Prostate gland (tissue), 2 donors: ENCODE measurements at regions not wholly inside any gene's neighbourhood (a gene's known extent, or its start where the extent isn't known, plus 50 kb on each side); places are given as distances from the start of the nearest gene placed in this dataset.

Experiments
- DNase-seq: peaks from one replicate; pipeline ENCODE4 v3.0.0-alpha.2; 2019; ENCODE audit warnings: low spot score
- H3K27ac ChIP-seq, 2 donors: fragments of 200-600 bp; sonication (generic); 2 replicates each; pipeline ENCODE4 v1.5.1; 2017 to 2019
- H3K27me3 ChIP-seq: fragments of 200-600 bp; sonication (generic); replicated peaks from 2 replicates; pipeline ENCODE4 v1.5.1; 2019; ENCODE audit not compliant: insufficient read depth
- H3K36me3 ChIP-seq, 2 donors: fragments of 200-600 bp; sonication (generic); 1 replicate in 1 of 2; 2 replicates in 1 of 2; pipeline versions ENCODE4 v1.5.1 to v1.8.1; 2017 to 2019
- H3K4me1 ChIP-seq: fragments of 200-600 bp; sonication (generic); replicated peaks from 2 replicates; pipeline ENCODE4 v1.5.1; 2019
- H3K4me3 ChIP-seq, 2 donors: fragments of 200-600 bp; sonication (generic); 2 replicates each; pipeline ENCODE4 v1.5.1; 2017 to 2019
- H3K9me3 ChIP-seq: fragments of 200-600 bp; sonication (generic); 2 replicates; pipeline ENCODE4 v1.5.1; 2017
- POLR2A ChIP-seq: fragments of 450-650 bp; IDR thresholded peaks from one replicate; pipeline ENCODE4 v1.6.1; 2016; ENCODE audit warnings: antibody characterized with exemption, mild to moderate bottlenecking
- POLR2AphosphoS5 ChIP-seq: sonication (generic); formaldehyde crosslinking; IDR thresholded peaks from one replicate; pipeline ENCODE4 v1.6.1; 2017; ENCODE audit warnings: antibody characterized with exemption
- WGBS: methylation state at CpG from one replicate; pipeline ENCODE4 v1.1.5; 2018; 5-methylcytosine and 5-hydroxymethylcytosine counted together
- intact Hi-C: fragments of 100-400 bp; cut with DNase I; formaldehyde crosslinking; loops from one replicate; pipeline ENCODE4 v1.14.2; 2022
- TF ChIP-seq, protein P1 (sequence below), 4 experiments: fragments of 200-600 bp in 2 of 4; fragments of 450-650 bp in 2 of 4; sonication (generic) in 2 of 4; IDR thresholded peaks; 1 replicate in 3 of 4; 2 replicates in 1 of 4; pipeline ENCODE4 v1.5.1; 2016 to 2019; ENCODE audit warnings: antibody characterized with exemption in 4 of 4, mild to moderate bottlenecking in 2 of 4, moderate library complexity in 2 of 4

GRCh38 chr10:4307910-4308309, 518.1 kb upstream of the AKR1E2 start:
- 0% methylated on average over 1 of the region's 1 CpG for WGBS
- no peak for TF ChIP-seq POLR2AphosphoS5
- TF ChIP-seq, protein P1, sequence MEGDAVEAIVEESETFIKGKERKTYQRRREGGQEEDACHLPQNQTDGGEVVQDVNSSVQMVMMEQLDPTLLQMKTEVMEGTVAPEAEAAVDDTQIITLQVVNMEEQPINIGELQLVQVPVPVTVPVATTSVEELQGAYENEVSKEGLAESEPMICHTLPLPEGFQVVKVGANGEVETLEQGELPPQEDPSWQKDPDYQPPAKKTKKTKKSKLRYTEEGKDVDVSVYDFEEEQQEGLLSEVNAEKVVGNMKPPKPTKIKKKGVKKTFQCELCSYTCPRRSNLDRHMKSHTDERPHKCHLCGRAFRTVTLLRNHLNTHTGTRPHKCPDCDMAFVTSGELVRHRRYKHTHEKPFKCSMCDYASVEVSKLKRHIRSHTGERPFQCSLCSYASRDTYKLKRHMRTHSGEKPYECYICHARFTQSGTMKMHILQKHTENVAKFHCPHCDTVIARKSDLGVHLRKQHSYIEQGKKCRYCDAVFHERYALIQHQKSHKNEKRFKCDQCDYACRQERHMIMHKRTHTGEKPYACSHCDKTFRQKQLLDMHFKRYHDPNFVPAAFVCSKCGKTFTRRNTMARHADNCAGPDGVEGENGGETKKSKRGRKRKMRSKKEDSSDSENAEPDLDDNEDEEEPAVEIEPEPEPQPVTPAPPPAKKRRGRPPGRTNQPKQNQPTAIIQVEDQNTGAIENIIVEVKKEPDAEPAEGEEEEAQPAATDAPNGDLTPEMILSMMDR (IDR thresholded peaks at IDR 0.05): no peak
- TF ChIP-seq POLR2A: no peak
- Histone ChIP-seq H3K4me3 (no peak overlapping the region), H3K4me1 (no peaks in the 10 kb centered on the region), H3K36me3 (no peaks in the 10 kb centered on the region), H3K27ac (peak overlapping the region; percentile 7 to 51), H3K27me3 (no peaks in the 10 kb centered on the region), H3K9me3 (no peaks in the 10 kb centered on the region)
- intact Hi-C loops: no loop called here
- peak; percentile 45 for DNase-seq

DNA sequence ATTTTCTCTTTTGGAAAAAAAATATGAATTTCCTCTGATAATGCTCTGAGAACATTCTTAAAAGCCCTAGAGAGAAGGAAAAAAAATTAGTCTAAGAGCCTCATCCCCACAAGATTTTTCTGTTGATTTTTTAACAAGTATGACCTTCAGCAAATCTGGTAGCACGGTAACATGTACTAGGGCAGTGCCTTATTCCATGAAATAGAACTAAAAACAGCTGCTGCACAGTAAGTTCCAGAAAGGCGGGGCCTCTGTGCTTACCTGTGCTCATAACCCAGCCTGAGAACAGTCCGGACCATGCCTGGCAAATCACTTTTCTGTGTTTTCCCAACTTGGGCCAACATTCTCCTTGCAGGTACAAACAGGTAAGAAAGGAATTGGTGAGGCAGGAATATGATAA, 519.1 kb upstream of the AKR1E2 start:
- DNase-seq: peak; percentile 89
- peak overlapping the region in 1 of 2 donors; percentile 3 for H3K27ac ChIP-seq
- H3K9me3 ChIP-seq: no peaks in the 10 kb centered on the region
- WGBS: 39% methylated on average over 3 of the region's 3 CpGs
- intact Hi-C loops: no loop called here
- no peaks in the 10 kb centered on the region for H3K4me1 ChIP-seq
- H3K36me3 ChIP-seq: no peaks in the 10 kb centered on the region
- TF ChIP-seq, protein P1 (IDR thresholded peaks at IDR 0.05): no peak
- peak; percentile 88 for TF ChIP-seq POLR2AphosphoS5
- H3K4me3 ChIP-seq: no peak overlapping the region
- no peaks in the 10 kb centered on the region for H3K27me3 ChIP-seq

- H3K9me3 ChIP-seq: no peaks in the 10 kb centered on the region
- H3K27ac ChIP-seq: no peak overlapping the region
- no peak for DNase-seq
- H3K27me3 ChIP-seq: no peaks in the 10 kb centered on the region
- H3K4me3 ChIP-seq: no peak overlapping the region
- TF ChIP-seq POLR2A (no peak), POLR2AphosphoS5 (no peak)
- TF ChIP-seq, protein P1 (IDR thresholded peaks at IDR 0.05): no peak
- no peaks in the 10 kb centered on the region for H3K36me3 ChIP-seq
- intact Hi-C loops: no loop called here
- 98% methylated on average over 5 of the region's 5 CpGs for WGBS
- no peaks in the 10 kb centered on the region for H3K4me1 ChIP-seq
Measured at GRCh38 chr10:4303045-4303444, 518.0 kb upstream of the KLF6 start.

DNA sequence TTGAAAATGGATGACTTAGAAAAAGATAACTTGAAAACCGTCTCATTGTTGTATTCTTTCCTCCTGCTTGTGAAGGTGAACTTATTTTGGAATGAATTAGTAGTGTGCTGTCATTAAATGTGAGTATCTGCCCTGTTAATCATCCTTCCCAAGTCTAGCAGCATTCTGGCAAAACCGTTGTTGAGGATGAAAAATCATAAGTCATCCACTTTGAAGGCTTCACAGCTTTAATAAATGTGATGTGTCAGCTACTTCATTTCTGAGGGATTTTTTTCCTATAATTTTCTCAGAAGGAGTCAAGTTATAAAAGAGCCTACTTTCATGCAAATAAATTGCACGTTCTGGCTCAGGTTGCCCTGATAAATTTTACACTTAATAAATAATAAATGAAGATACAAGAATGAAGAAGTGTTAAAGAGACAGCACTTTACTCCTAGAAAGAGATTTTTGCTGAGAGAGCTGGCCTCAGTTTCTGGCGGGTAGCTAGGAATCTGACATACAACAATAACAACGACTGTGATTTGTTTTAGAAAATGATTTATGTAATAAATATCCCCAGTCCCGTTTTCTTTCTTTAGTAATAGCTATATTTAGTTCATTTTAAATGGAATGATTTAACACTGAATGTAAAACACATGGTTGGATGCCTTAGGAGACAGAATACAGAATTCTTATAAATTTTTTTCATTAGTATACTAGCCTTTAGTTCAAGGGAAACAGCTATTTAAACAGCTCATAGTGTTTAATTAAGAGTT, 516.5 kb upstream of the KLF6 start:
- H3K27ac ChIP-seq: no peak overlapping the region
- TF ChIP-seq, protein P1 (IDR thresholded peaks at IDR 0.05): no peak
- no peak for TF ChIP-seq POLR2AphosphoS5
- no peak for TF ChIP-seq POLR2A
- H3K27me3 ChIP-seq: no peaks in the 10 kb centered on the region
- intact Hi-C loops: no loop called here
- H3K4me1 ChIP-seq: no peaks in the 10 kb centered on the region
- H3K36me3 ChIP-seq: no peaks in the 10 kb centered on the region
- no peak for DNase-seq
- WGBS: 55% methylated on average over 6 of the region's 6 CpGs
- no peak overlapping the region for H3K4me3 ChIP-seq
- no peaks in the 10 kb centered on the region for H3K9me3 ChIP-seq

- H3K27me3 ChIP-seq: no peaks in the 10 kb centered on the region
- H3K9me3 ChIP-seq: no peaks in the 10 kb centered on the region
- H3K4me3 ChIP-seq: no peak overlapping the region
- intact Hi-C loops: no loop called here
- 96% methylated on average over 5 of the region's 5 CpGs for WGBS
- no peak for DNase-seq
- H3K36me3 ChIP-seq: no peaks in the 10 kb centered on the region
- H3K27ac ChIP-seq: no peak overlapping the region
- TF ChIP-seq, protein P1 (IDR thresholded peaks at IDR 0.05): no peak
- TF ChIP-seq POLR2A: no peak
- TF ChIP-seq POLR2AphosphoS5: no peak
- no peaks in the 10 kb centered on the region for H3K4me1 ChIP-seq
Measured at GRCh38 chr10:4296161-4296560, 511.2 kb upstream of the KLF6 start.
